ENCODE measurements at regions not wholly inside any gene's neighbourhood (a gene's known extent, or its start where the extent isn't known, plus 50 kb on each side); places are given as distances from the start of the nearest gene placed in this dataset.
"Not testable (repeated sequence)": the region's sequence is repeated elsewhere in the genome, so short reads cannot be mapped to it uniquely, and the experiment has no call there.

- DNase-seq (ENCODE audit: low read depth in 2 of 2), result no peak
Measured at GRCh38 chr21:14683063-14683462, 136.9 kb upstream of the SAMSN1 start.

- no peak for DNase-seq (ENCODE audit: low read depth in 2 of 2)
Measured at GRCh38 chr21:14678973-14679574, 133.0 kb upstream of the SAMSN1 start.

GRCh38 chr21:14677639-14678179 lies 131.6 kb upstream of the SAMSN1 start:
- no peak for DNase-seq (ENCODE audit: low read depth in 2 of 2)

GRCh38 chr21:14677013-14677412 lies 130.9 kb upstream of the SAMSN1 start:
- no peak for DNase-seq (ENCODE audit: low read depth in 2 of 2)

GRCh38 chr21:14675774-14676530 lies 129.8 kb upstream of the SAMSN1 start:
- no peak for DNase-seq (ENCODE audit: low read depth in 2 of 2)

GRCh38 chr21:14673649-14674048 lies 127.5 kb upstream of the SAMSN1 start:
- no peak for DNase-seq (ENCODE audit: low read depth in 2 of 2)

- no peak for DNase-seq (ENCODE audit: low read depth in 2 of 2)
Measured at GRCh38 chr21:14672466-14672865, 126.4 kb upstream of the SAMSN1 start.

GRCh38 chr21:14670409-14670808 lies 124.3 kb upstream of the SAMSN1 start:
- no peak for DNase-seq (ENCODE audit: low read depth in 2 of 2)

GRCh38 chr21:14669092-14669491 lies 123.0 kb upstream of the SAMSN1 start:
- DNase-seq (ENCODE audit: low read depth in 2 of 2), result not testable (repeated sequence)

- no peak for DNase-seq (ENCODE audit: low read depth in 2 of 2)
Measured at GRCh38 chr21:14657241-14658008, 111.3 kb upstream of the SAMSN1 start.

GRCh38 chr21:14646893-14647292 lies 100.8 kb upstream of the SAMSN1 start:
- no peak for DNase-seq (ENCODE audit: low read depth in 2 of 2)

- DNase-seq (ENCODE audit: low read depth in 2 of 2), result no peak
Measured at GRCh38 chr21:14645702-14646101, 99.6 kb upstream of the SAMSN1 start.

GRCh38 chr21:14632359-14632758 lies 86.2 kb upstream of the SAMSN1 start:
- no peak for DNase-seq (ENCODE audit: low read depth in 2 of 2)

GRCh38 chr21:14630556-14631069 lies 84.5 kb upstream of the SAMSN1 start:
- no peak for DNase-seq (ENCODE audit: low read depth in 2 of 2)

- DNase-seq (ENCODE audit: low read depth in 2 of 2), result no peak
Measured at GRCh38 chr21:14629461-14629860, 83.3 kb upstream of the SAMSN1 start.

GRCh38 chr21:14623079-14623478 lies 77.0 kb upstream of the SAMSN1 start:
- DNase-seq (ENCODE audit: low read depth in 2 of 2), result not testable (repeated sequence)

GRCh38 chr21:14620152-14620551 lies 74.0 kb upstream of the SAMSN1 start:
- DNase-seq (ENCODE audit: low read depth in 2 of 2), result no peak

GRCh38 chr21:14617871-14618270 lies 71.8 kb upstream of the SAMSN1 start:
- DNase-seq (ENCODE audit: low read depth in 2 of 2), result no peak

- no peak for DNase-seq (ENCODE audit: low read depth in 2 of 2)
Measured at GRCh38 chr21:14617040-14617393, 70.9 kb upstream of the SAMSN1 start.

- no peak for DNase-seq (ENCODE audit: low read depth in 2 of 2)
Measured at GRCh38 chr21:14616380-14617039, 70.4 kb upstream of the SAMSN1 start.

- no peak for DNase-seq (ENCODE audit: low read depth in 2 of 2)
Measured at GRCh38 chr21:14615359-14615974, 69.4 kb upstream of the SAMSN1 start.
